Smooth muscle cell (in vitro differentiated cells): ENCODE measurements at regions not wholly inside any gene's neighbourhood (a gene's known extent, or its start where the extent isn't known, plus 50 kb on each side); places are given as distances from the start of the nearest gene placed in this dataset.

Experiments used
- DNase-seq: peaks from one replicate; lab custom pipeline; 2025; ENCODE audit not compliant: unreplicated experiment; lab: John Stamatoyannopoulos, UW
- H2AFZ ChIP-seq: fragments of 200-600 bp; sonication (generic); 2 replicates; pipeline ENCODE4 v1.6.0; 2016; ENCODE audit warnings: antibody characterized with exemption, low read depth, mild to moderate bottlenecking
- H3F3A ChIP-seq: fragments of 200-600 bp; sonication (generic); 2 replicates; pipeline ENCODE4 v1.6.0; 2017; ENCODE audit warnings: antibody characterized with exemption, low read depth
- H3K27ac ChIP-seq: fragments of 200-600 bp; sonication (generic); 2 replicates; pipeline ENCODE4 v1.5.1; 2016; ENCODE audit warnings: low read depth, mild to moderate bottlenecking
- H3K27me3 ChIP-seq: fragments of 200-600 bp; sonication (generic); 2 replicates; pipeline ENCODE4 v1.6.1; 2016; ENCODE audit warnings: low read depth, mild to moderate bottlenecking
- H3K36me3 ChIP-seq: fragments of 200-600 bp; sonication (generic); 2 replicates; pipeline ENCODE4 v1.5.1; 2016; ENCODE audit warnings: low read depth
- H3K4me1 ChIP-seq: fragments of 200-600 bp; sonication (generic); 2 replicates; pipeline ENCODE4 v1.5.1; 2016; ENCODE audit warnings: low read depth
- H3K4me2 ChIP-seq: fragments of 200-600 bp; sonication (generic); 2 replicates; pipeline ENCODE4 v1.6.0; 2016; ENCODE audit warnings: mild to moderate bottlenecking
- H3K4me3 ChIP-seq: fragments of 200-600 bp; sonication (generic); 2 replicates; pipeline ENCODE4 v1.5.1; 2016; ENCODE audit warnings: mild to moderate bottlenecking
- H3K79me2 ChIP-seq: fragments of 200-600 bp; sonication (generic); 2 replicates; pipeline ENCODE4 v1.6.0; 2016; ENCODE audit warnings: low read depth, mild to moderate bottlenecking
- H3K9ac ChIP-seq: fragments of 200-600 bp; sonication (generic); 2 replicates; pipeline ENCODE4 v1.6.0; 2016; ENCODE audit warnings: low read depth
- H3K9me3 ChIP-seq: fragments of 200-600 bp; sonication (generic); replicated peaks from 2 replicates; pipeline ENCODE4 v1.5.1; 2016; ENCODE audit warnings: low read depth
- H4K20me1 ChIP-seq: fragments of 200-600 bp; sonication (generic); 2 replicates; pipeline ENCODE4 v1.6.0; 2016; ENCODE audit warnings: low read depth
- WGBS: methylation state at CpG from one replicate; pipeline ENCODE4 v1.1.7; 2016; ENCODE audit warnings: low lambda C conversion rate; 5-methylcytosine and 5-hydroxymethylcytosine counted together
- TF ChIP-seq, protein P1 (sequence below): fragments of 200-600 bp; sonication (generic); IDR thresholded peaks from 2 replicates; pipeline ENCODE4 v1.5.1; 2017; ENCODE audit warnings: borderline replicate concordance, mild to moderate bottlenecking, antibody characterized with exemption; ENCODE audit not compliant: insufficient read depth, poor library complexity, severe bottlenecking

DNA sequence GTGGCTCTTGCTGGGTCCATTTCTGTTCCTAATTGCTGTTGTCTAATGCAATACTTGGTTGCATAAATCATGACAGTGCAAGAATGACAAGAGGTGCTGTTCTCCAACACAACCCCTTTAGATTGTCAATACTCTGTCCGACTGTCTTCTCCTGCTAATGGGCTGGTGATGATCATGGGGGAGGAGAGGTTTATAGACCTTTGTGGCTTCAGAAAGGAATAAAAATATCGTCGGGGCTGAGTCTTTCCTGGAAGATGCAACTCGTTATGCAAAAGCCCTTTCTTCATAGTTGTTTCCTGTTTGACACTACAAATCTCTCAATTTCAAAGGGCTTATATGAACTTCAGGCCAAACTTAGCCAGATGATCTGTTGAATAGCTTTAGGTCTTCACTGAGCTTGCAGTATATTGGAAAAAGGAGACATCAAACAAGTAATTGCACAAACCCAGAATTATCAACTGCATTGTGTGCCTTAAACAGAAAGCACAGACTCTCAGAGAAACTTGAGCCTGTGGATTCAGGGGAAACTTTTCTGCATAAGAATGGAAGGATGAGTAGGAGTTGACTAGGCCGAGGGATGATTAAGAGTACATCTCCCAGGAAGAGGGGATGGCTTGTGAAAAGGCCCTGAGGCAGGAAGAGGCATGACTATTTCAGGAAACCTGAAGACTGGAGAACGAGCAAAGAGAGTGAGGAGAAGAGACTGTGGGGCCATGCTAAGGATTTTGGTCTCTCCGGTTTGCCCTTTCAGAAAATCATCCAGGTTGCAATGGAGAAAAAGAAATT is 107.6 kb downstream of the TSEN15 start:
- 64% methylated on average over 7 of the region's 7 CpGs for WGBS
- Histone ChIP-seq H3K4me3 (no peak overlapping the region), H3K27me3 (no peaks in the 10 kb centered on the region), H3K4me2 (no peak overlapping the region), H4K20me1 (no peaks in the 10 kb centered on the region), H2AFZ (no peak overlapping the region), H3K27ac (no peak overlapping the region), H3K9me3 (no peaks in the 10 kb centered on the region), H3F3A (peaks cover 10% of the 10 kb centered on the region), H3K9ac (no peak overlapping the region), H3K79me2 (no peaks in the 10 kb centered on the region), H3K4me1 (peaks cover 7% of the 10 kb centered on the region), H3K36me3 (no peaks in the 10 kb centered on the region)
- TF ChIP-seq, protein P1, sequence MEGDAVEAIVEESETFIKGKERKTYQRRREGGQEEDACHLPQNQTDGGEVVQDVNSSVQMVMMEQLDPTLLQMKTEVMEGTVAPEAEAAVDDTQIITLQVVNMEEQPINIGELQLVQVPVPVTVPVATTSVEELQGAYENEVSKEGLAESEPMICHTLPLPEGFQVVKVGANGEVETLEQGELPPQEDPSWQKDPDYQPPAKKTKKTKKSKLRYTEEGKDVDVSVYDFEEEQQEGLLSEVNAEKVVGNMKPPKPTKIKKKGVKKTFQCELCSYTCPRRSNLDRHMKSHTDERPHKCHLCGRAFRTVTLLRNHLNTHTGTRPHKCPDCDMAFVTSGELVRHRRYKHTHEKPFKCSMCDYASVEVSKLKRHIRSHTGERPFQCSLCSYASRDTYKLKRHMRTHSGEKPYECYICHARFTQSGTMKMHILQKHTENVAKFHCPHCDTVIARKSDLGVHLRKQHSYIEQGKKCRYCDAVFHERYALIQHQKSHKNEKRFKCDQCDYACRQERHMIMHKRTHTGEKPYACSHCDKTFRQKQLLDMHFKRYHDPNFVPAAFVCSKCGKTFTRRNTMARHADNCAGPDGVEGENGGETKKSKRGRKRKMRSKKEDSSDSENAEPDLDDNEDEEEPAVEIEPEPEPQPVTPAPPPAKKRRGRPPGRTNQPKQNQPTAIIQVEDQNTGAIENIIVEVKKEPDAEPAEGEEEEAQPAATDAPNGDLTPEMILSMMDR = no peak
- DNase-seq = no peak

DNA sequence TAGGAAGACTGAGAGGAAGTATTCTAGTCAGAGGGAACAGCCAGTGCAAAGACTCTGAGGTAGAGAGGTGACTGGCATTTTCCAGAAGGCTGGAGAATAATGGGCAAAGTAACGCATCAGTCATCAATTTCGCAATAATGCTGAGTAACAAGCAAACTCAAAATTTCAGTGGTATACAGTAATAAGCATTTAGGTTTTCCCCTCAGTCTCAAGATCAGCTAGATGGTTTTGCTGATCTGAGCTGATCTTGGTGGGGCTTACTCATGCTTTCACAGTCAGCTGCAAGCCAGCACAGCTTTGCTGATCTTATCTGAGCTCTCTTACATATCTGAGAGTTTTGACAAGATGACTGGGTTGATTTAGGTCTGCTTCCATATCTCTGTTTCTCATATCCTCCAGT is 108.7 kb downstream of the TSEN15 start:
- H3K4me3 ChIP-seq = no peak overlapping the region
- H3K36me3 ChIP-seq = no peaks in the 10 kb centered on the region
- H3K9ac ChIP-seq = no peak overlapping the region
- H4K20me1 ChIP-seq = no peaks in the 10 kb centered on the region
- peaks cover 7% of the 10 kb centered on the region for H3K4me1 ChIP-seq
- no peaks in the 10 kb centered on the region for H3K27me3 ChIP-seq
- WGBS = 82% methylated on average over 2 of the region's 2 CpGs
- no peak overlapping the region for H2AFZ ChIP-seq
- H3K9me3 ChIP-seq = no peaks in the 10 kb centered on the region
- TF ChIP-seq, protein P1 = no peak
- H3K4me2 ChIP-seq = no peak overlapping the region
- peak overlapping the region; percentile 51 for H3K27ac ChIP-seq
- H3K79me2 ChIP-seq = no peaks in the 10 kb centered on the region
- peaks cover 10% of the 10 kb centered on the region for H3F3A ChIP-seq
- DNase-seq = no peak

DNA sequence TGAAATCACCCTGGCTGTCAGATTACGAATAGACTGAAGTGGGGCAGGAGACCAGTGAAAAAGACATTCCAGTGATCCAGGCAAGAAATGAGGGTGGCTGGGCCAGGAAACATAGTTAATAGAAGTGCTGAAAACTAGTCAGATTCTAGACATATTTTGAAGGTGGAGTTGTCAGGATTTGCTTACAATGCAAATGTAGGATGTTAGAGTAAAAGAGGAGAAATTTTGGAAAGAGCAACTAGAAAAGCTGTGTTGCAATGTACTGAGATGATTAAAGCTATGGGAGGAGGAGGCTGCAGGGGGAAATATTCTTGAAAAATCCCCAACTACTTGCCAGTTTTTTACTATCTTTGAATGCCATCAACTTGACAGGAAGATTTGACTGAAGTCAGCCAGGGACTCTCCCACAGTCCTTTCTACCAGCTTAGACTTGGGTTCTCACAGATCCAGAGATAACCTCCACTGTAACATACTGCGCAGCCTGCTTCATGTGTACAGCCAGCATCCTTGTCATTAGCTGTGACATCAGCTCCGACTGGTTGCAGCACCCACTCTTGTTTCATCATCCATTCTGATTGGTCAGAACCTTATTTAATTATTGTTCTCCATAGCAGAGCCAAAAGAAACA is 109.7 kb downstream of the TSEN15 start:
- H2AFZ ChIP-seq = no peak overlapping the region
- H3K27ac ChIP-seq = peak overlapping the region; percentile 51
- TF ChIP-seq, protein P1 = no peak
- H3K4me1 ChIP-seq = peaks cover 7% of the 10 kb centered on the region
- WGBS = 49% methylated on average over 3 of the region's 3 CpGs
- H3K4me2 ChIP-seq = no peak overlapping the region
- no peaks in the 10 kb centered on the region for H3K36me3 ChIP-seq
- no peak overlapping the region for H3K4me3 ChIP-seq
- no peaks in the 10 kb centered on the region for H3K27me3 ChIP-seq
- no peak overlapping the region for H3K9ac ChIP-seq
- H3K9me3 ChIP-seq = no peaks in the 10 kb centered on the region
- no peak for DNase-seq
- no peaks in the 10 kb centered on the region for H3K79me2 ChIP-seq
- H4K20me1 ChIP-seq = no peaks in the 10 kb centered on the region
- peaks cover 10% of the 10 kb centered on the region for H3F3A ChIP-seq

DNA sequence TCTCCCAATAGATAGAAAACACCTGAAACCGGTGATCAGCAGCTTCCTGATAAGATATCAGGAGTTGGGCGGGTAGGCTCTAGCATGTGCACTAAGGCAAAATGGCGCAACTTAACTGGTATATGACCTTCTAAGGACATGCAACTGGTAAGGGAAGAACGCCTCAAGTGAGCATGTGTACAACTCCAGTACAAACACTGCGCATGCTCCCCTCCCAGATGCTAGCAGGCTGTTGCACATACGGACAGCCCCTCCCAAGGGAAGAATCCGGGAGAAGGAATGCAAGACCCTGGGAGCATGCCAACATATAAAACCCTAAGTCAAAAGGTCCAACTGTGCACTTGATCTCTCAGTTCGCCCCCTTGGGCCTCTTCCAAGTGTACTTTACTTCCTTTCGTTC is 110.8 kb downstream of the TSEN15 start:
- WGBS = 96% methylated on average over 9 of the region's 9 CpGs
- Histone ChIP-seq H3K27me3 (no peaks in the 10 kb centered on the region), H2AFZ (no peak overlapping the region), H3K9me3 (no peaks in the 10 kb centered on the region), H3K27ac (no peak overlapping the region), H3F3A (peaks cover 10% of the 10 kb centered on the region), H3K36me3 (no peaks in the 10 kb centered on the region), H3K4me2 (no peak overlapping the region), H3K4me1 (no peaks in the 10 kb centered on the region), H3K4me3 (no peak overlapping the region), H4K20me1 (no peaks in the 10 kb centered on the region), H3K79me2 (no peaks in the 10 kb centered on the region), H3K9ac (no peak overlapping the region)
- no peak for DNase-seq
- TF ChIP-seq, protein P1 = no peak
